ENCODE measurements at regions not wholly inside any gene's neighbourhood (a gene's known extent, or its start where the extent isn't known, plus 50 kb on each side); places are given as distances from the start of the nearest gene placed in this dataset.

GRCh38 chr17:6350806-6351205 lies 84.1 kb downstream of the AIPL1 start:
- Histone ChIP-seq H3K9me3 (peaks cover 0 to 4% (median 0%) of the 10 kb centered on the region in 11 donors), H3K4me3 (no peak overlapping the region), H3K4me1 (no peaks in the 10 kb centered on the region), H3K27me3 (peaks cover 0 to 12% (median 8%) of the 10 kb centered on the region in 7 donors), H3K27ac (no peak overlapping the region), H3K36me3 (no peaks in the 10 kb centered on the region)
- 88 to 94% methylated on average over 5 of the region's 5 CpGs for WGBS, 2 donors
- DNase-seq, result no peak
- intact Hi-C loops (cut with DNase I), result no loop called here
- ATAC-seq, result no peak
- no peak for TF ChIP-seq CTCF (IDR thresholded peaks at IDR 0.05)

- Histone ChIP-seq H3K27me3 (peaks cover 0 to 12% (median 8%) of the 10 kb centered on the region in 7 donors), H3K9me3 (peaks cover 0 to 4% (median 0%) of the 10 kb centered on the region in 11 donors), H3K27ac (no peak overlapping the region), H3K4me1 (no peaks in the 10 kb centered on the region), H3K4me3 (no peak overlapping the region), H3K36me3 (no peaks in the 10 kb centered on the region)
- DNase-seq (no peak), ATAC-seq (no peak)
- no peak for TF ChIP-seq CTCF (IDR thresholded peaks at IDR 0.05)
- intact Hi-C loops (cut with DNase I), result no loop called here
- 78 to 79% methylated on average over 9 of the region's 9 CpGs for WGBS, 2 donors
Observed at GRCh38 chr17:6348891-6349290, 86.0 kb downstream of the AIPL1 start.

- ATAC-seq (no peak), DNase-seq (no peak)
- no peak for TF ChIP-seq CTCF (IDR thresholded peaks at IDR 0.05)
- Histone ChIP-seq H3K4me1 (no peaks in the 10 kb centered on the region), H3K27ac (no peak overlapping the region), H3K9me3 (no peaks in the 10 kb centered on the region), H3K36me3 (no peaks in the 10 kb centered on the region), H3K27me3 (peaks cover 0 to 12% (median 7%) of the 10 kb centered on the region in 7 donors), H3K4me3 (no peak overlapping the region)
- WGBS, 2 donors, result 79% methylated on average over 4 of the region's 4 CpGs
- intact Hi-C loops (cut with DNase I), result no loop called here
Observed at GRCh38 chr17:6347776-6348175, 87.1 kb downstream of the AIPL1 start.

- no peaks in the 10 kb centered on the region for H3K36me3 ChIP-seq
- DNase-seq (no peak), ATAC-seq (no peak)
- intact Hi-C loops (cut with DNase I), result no loop called here
- H3K27me3 ChIP-seq, result peaks cover 0 to 8% (median 3%) of the 10 kb centered on the region in 7 donors
- no peak overlapping the region for H3K27ac ChIP-seq
- H3K4me3 ChIP-seq, result no peak overlapping the region
- H3K4me1 ChIP-seq, result no peaks in the 10 kb centered on the region
- H3K9me3 ChIP-seq, result no peaks in the 10 kb centered on the region
- TF ChIP-seq CTCF (IDR thresholded peaks at IDR 0.05), result no peak
- WGBS, 2 donors, result 94 to 95% methylated on average over 2 of the region's 2 CpGs
Observed at GRCh38 chr17:6346986-6347385, 87.9 kb downstream of the AIPL1 start.

Measured in heart right ventricle (tissue), 16 donors.